Stimulated activated naive B cell treated with anti-CD40 and anti-IgM and Interleukin-4, amounts not matched to agents 10 μg/mL and 1 μg/mL and 100 μg/mL, for 72 hours (primary cell): ENCODE measurements at regions not wholly inside any gene's neighbourhood (a gene's known extent, or its start where the extent isn't known, plus 50 kb on each side); places are given as distances from the start of the nearest gene placed in this dataset.
"Not testable (repeated sequence)": the region's sequence is repeated elsewhere in the genome, so short reads cannot be mapped to it uniquely, and the experiment has no call there.

Source experiments
- ATAC-seq, 2 donors: fragments of 150-1000 bp; cut with Tn5 transposase; replicated peaks; 2 replicates each; pipeline ENCODE4 v1.10.0; 2021; ENCODE audit warnings: moderate library complexity in 1 of 2
- DNase-seq: peaks from one replicate; pipeline ENCODE4 v3.0.0; 2021
- H3K27ac Mint-ChIP-seq: one replicate; pipeline ENCODE4 v1.8.0; 2022; ENCODE audit warnings: mild to moderate bottlenecking, mixed read lengths
- H3K27me3 Mint-ChIP-seq, 2 donors: one replicate each; pipeline ENCODE4 v1.8.0; 2022; ENCODE audit warnings: mixed read lengths in 2 of 2
- H3K36me3 Mint-ChIP-seq, 2 donors: one replicate each; pipeline ENCODE4 v1.8.0; 2022; ENCODE audit warnings: mixed read lengths in 2 of 2, mild to moderate bottlenecking in 1 of 2
- H3K4me1 Mint-ChIP-seq, 2 donors: one replicate each; pipeline ENCODE4 v1.8.0; 2022; ENCODE audit warnings: mixed read lengths in 2 of 2, mild to moderate bottlenecking in 1 of 2
- H3K4me3 Mint-ChIP-seq, 2 donors: one replicate each; pipeline ENCODE4 v1.8.0; 2022; ENCODE audit warnings: mild to moderate bottlenecking in 2 of 2, mixed read lengths in 2 of 2, moderate library complexity in 1 of 2
- H3K9me3 Mint-ChIP-seq, 2 donors: one replicate each; pipeline ENCODE4 v1.8.0; 2022; ENCODE audit warnings: mixed read lengths in 2 of 2, mild to moderate bottlenecking in 1 of 2

GRCh38 chr13:74758188-74758587, 624.0 kb upstream of the KLF12 start:
- no peaks in the 10 kb centered on the region for H3K4me1 Mint-ChIP-seq
- no peaks in the 10 kb centered on the region for H3K36me3 Mint-ChIP-seq
- no peaks in the 10 kb centered on the region for H3K27me3 Mint-ChIP-seq
- ATAC-seq, result no peak
- DNase-seq, result no peak
- H3K9me3 Mint-ChIP-seq, result no peaks in the 10 kb centered on the region
- no peak overlapping the region for H3K4me3 Mint-ChIP-seq
- no peak overlapping the region for H3K27ac Mint-ChIP-seq

- no peaks in the 10 kb centered on the region for H3K27me3 Mint-ChIP-seq
- no peak overlapping the region for H3K4me3 Mint-ChIP-seq
- peaks cover 0 to 4% of the 10 kb centered on the region in 2 donors for H3K9me3 Mint-ChIP-seq
- no peak overlapping the region for H3K27ac Mint-ChIP-seq
- DNase-seq (no peak), ATAC-seq (no peak)
- no peaks in the 10 kb centered on the region for H3K36me3 Mint-ChIP-seq
- no peaks in the 10 kb centered on the region for H3K4me1 Mint-ChIP-seq
Measured at GRCh38 chr13:74755065-74755464, 620.9 kb upstream of the KLF12 start.

- Mint-ChIP-seq H3K27ac (no peak overlapping the region), H3K36me3 (no peaks in the 10 kb centered on the region), H3K27me3 (no peaks in the 10 kb centered on the region), H3K9me3 (peaks cover 0 to 4% of the 10 kb centered on the region in 2 donors), H3K4me1 (no peaks in the 10 kb centered on the region), H3K4me3 (no peak overlapping the region)
- DNase-seq (no peak), ATAC-seq (no peak)
Measured at GRCh38 chr13:74751739-74752138, 617.5 kb upstream of the KLF12 start.

GRCh38 chr13:74747186-74747955, 613.2 kb upstream of the KLF12 start:
- H3K27me3 Mint-ChIP-seq, result no peaks in the 10 kb centered on the region
- no peak for ATAC-seq
- no peaks in the 10 kb centered on the region for H3K36me3 Mint-ChIP-seq
- H3K27ac Mint-ChIP-seq, result no peak overlapping the region
- no peak for DNase-seq
- H3K4me3 Mint-ChIP-seq, result no peak overlapping the region
- H3K9me3 Mint-ChIP-seq, result peaks cover 0 to 3% of the 10 kb centered on the region in 2 donors
- H3K4me1 Mint-ChIP-seq, result no peaks in the 10 kb centered on the region

- no peak for DNase-seq
- no peaks in the 10 kb centered on the region for H3K4me1 Mint-ChIP-seq
- H3K36me3 Mint-ChIP-seq, result no peaks in the 10 kb centered on the region
Measured at GRCh38 chr13:74743992-74744391, 609.8 kb upstream of the KLF12 start.

GRCh38 chr13:74741732-74742131, 607.5 kb upstream of the KLF12 start:
- peaks cover 0 to 4% of the 10 kb centered on the region in 2 donors for H3K27me3 Mint-ChIP-seq
- no peak for DNase-seq
- no peaks in the 10 kb centered on the region for H3K36me3 Mint-ChIP-seq
- no peaks in the 10 kb centered on the region for H3K9me3 Mint-ChIP-seq
- H3K27ac Mint-ChIP-seq, result no peak overlapping the region
- H3K4me3 Mint-ChIP-seq, result no peak overlapping the region
- no peaks in the 10 kb centered on the region for H3K4me1 Mint-ChIP-seq
- no peak for ATAC-seq

More at GRCh38 chr13:74743992-74744391, 609.8 kb upstream of the KLF12 start:
- Mint-ChIP-seq H3K27me3 (no peaks in the 10 kb centered on the region), H3K27ac (no peak overlapping the region), H3K4me3 (no peak overlapping the region), H3K9me3 (no peaks in the 10 kb centered on the region)
- ATAC-seq, result no peak

- H3K4me3 Mint-ChIP-seq, result no peak overlapping the region
- peaks cover 0 to 4% of the 10 kb centered on the region in 2 donors for H3K27me3 Mint-ChIP-seq
- DNase-seq (no peak), ATAC-seq (no peak)
- peaks cover 0 to 2% of the 10 kb centered on the region in 2 donors for H3K9me3 Mint-ChIP-seq
- H3K36me3 Mint-ChIP-seq, result no peaks in the 10 kb centered on the region
- no peak overlapping the region for H3K27ac Mint-ChIP-seq
- H3K4me1 Mint-ChIP-seq, result no peaks in the 10 kb centered on the region
Measured at GRCh38 chr13:74732736-74733385, 598.7 kb upstream of the KLF12 start.

GRCh38 chr13:74731731-74732130, 597.5 kb upstream of the KLF12 start:
- H3K4me3 Mint-ChIP-seq, result no peak overlapping the region
- ATAC-seq, result no peak
- peaks cover 0 to 2% of the 10 kb centered on the region in 2 donors for H3K9me3 Mint-ChIP-seq
- H3K27ac Mint-ChIP-seq, result no peak overlapping the region
- H3K4me1 Mint-ChIP-seq, result no peaks in the 10 kb centered on the region
- DNase-seq, result no peak
- H3K36me3 Mint-ChIP-seq, result no peaks in the 10 kb centered on the region
- H3K27me3 Mint-ChIP-seq, result no peaks in the 10 kb centered on the region

- H3K27me3 Mint-ChIP-seq, result no peaks in the 10 kb centered on the region
- H3K4me3 Mint-ChIP-seq, result no peak overlapping the region
- H3K9me3 Mint-ChIP-seq, result peaks cover 0 to 2% of the 10 kb centered on the region in 2 donors
- DNase-seq (no peak), ATAC-seq (no peak)
- H3K27ac Mint-ChIP-seq, result no peak overlapping the region
- H3K4me1 Mint-ChIP-seq, result no peaks in the 10 kb centered on the region
- H3K36me3 Mint-ChIP-seq, result no peaks in the 10 kb centered on the region
Measured at GRCh38 chr13:74730556-74731331, 596.5 kb upstream of the KLF12 start.

GRCh38 chr13:74726206-74726605, 592.0 kb upstream of the KLF12 start:
- no peak overlapping the region for H3K4me3 Mint-ChIP-seq
- DNase-seq (no peak), ATAC-seq (no peak)
- H3K4me1 Mint-ChIP-seq, result no peaks in the 10 kb centered on the region
- H3K36me3 Mint-ChIP-seq, result no peaks in the 10 kb centered on the region
- H3K9me3 Mint-ChIP-seq, result no peaks in the 10 kb centered on the region
- no peaks in the 10 kb centered on the region for H3K27me3 Mint-ChIP-seq
- H3K27ac Mint-ChIP-seq, result no peak overlapping the region

GRCh38 chr13:74718232-74718842, 584.1 kb upstream of the KLF12 start:
- not testable (repeated sequence) for ATAC-seq, H3K4me3 Mint-ChIP-seq, DNase-seq, H3K27me3 Mint-ChIP-seq, H3K27ac Mint-ChIP-seq, H3K9me3 Mint-ChIP-seq, H3K36me3 Mint-ChIP-seq, H3K4me1 Mint-ChIP-seq

- ATAC-seq (no peak), DNase-seq (no peak)
- Mint-ChIP-seq H3K36me3 (no peaks in the 10 kb centered on the region), H3K27ac (no peak overlapping the region), H3K4me3 (no peak overlapping the region), H3K27me3 (no peaks in the 10 kb centered on the region), H3K9me3 (peaks cover 1 to 4% of the 10 kb centered on the region in 2 donors), H3K4me1 (no peaks in the 10 kb centered on the region)
Measured at GRCh38 chr13:74715718-74716117, 581.5 kb upstream of the KLF12 start.

- Mint-ChIP-seq H3K27ac (no peak overlapping the region), H3K36me3 (no peaks in the 10 kb centered on the region), H3K4me1 (no peaks in the 10 kb centered on the region), H3K27me3 (no peaks in the 10 kb centered on the region), H3K9me3 (peaks cover 0 to 4% of the 10 kb centered on the region in 2 donors), H3K4me3 (no peak overlapping the region)
- DNase-seq (no peak), ATAC-seq (no peak)
Measured at GRCh38 chr13:74710006-74710405, 575.8 kb upstream of the KLF12 start.

- no peak overlapping the region for H3K27ac Mint-ChIP-seq
- no peaks in the 10 kb centered on the region for H3K27me3 Mint-ChIP-seq
- no peaks in the 10 kb centered on the region for H3K36me3 Mint-ChIP-seq
- no peak overlapping the region for H3K4me3 Mint-ChIP-seq
- no peaks in the 10 kb centered on the region for H3K4me1 Mint-ChIP-seq
- no peaks in the 10 kb centered on the region for H3K9me3 Mint-ChIP-seq
- DNase-seq (no peak), ATAC-seq (no peak)
Measured at GRCh38 chr13:74709226-74709625, 575.0 kb upstream of the KLF12 start.
